ENCODE measurements at regions not wholly inside any gene's neighbourhood (a gene's known extent, or its start where the extent isn't known, plus 50 kb on each side); places are given as distances from the start of the nearest gene placed in this dataset.

GRCh38 chr13:106675311-106675710, 107.4 kb upstream of the ARGLU1 start:
- TF ChIP-seq CTCF (IDR thresholded peaks at IDR 0.05) (no peak), POLR2A (IDR thresholded peaks at IDR 0.05) (no peak)
